Stomach (tissue), 4 donors: ENCODE measurements at regions not wholly inside any gene's neighbourhood (a gene's known extent, or its start where the extent isn't known, plus 50 kb on each side); places are given as distances from the start of the nearest gene placed in this dataset.

ENCODE experiments used
- CTCF ChIP-seq, 7 experiments: fragments of 450-650 bp in 4 of 7; fragments of 200-600 bp in 3 of 7; sonication (generic) in 3 of 7; IDR thresholded peaks; one replicate each; pipeline ENCODE4 v1.5.1; 2016 to 2019; ENCODE audit warnings: antibody characterized with exemption in 7 of 7, control low read depth in 2 of 7, mild to moderate bottlenecking in 1 of 7
- EP300 ChIP-seq: sonication (generic); formaldehyde crosslinking; IDR thresholded peaks from one replicate; pipeline ENCODE4 v1.6.1; 2017; ENCODE audit warnings: antibody characterized with exemption
- POLR2A ChIP-seq, 4 donors: fragments of 450-650 bp; IDR thresholded peaks; one replicate each; pipeline ENCODE4 v1.6.1; 2016; ENCODE audit warnings: antibody characterized with exemption in 4 of 4, control low read depth in 2 of 4, mild to moderate bottlenecking in 1 of 4, moderate library complexity in 1 of 4

DNA sequence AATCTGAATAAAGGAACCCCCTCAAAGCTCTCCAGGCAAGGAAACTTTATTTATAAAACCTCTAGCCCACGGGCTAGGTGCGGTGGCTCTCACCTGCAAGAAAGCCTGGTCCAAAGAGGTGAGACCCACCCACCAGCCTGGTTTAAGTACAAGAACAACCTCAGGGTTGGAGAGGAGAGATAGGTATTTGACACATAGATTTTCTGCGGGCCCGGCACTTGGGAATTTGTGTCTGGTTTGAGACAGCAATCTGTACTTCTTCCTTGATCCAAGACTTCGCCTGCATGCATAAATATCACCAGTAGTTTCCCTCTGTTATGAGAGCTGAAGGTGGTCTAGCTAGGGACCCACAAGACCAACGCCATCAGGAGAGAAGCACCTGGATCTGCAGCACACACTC is 73.2 kb upstream of the CAPRIN1 start:
- TF ChIP-seq CTCF (IDR thresholded peaks at IDR 0.05) (no peak), POLR2A (IDR thresholded peaks at IDR 0.05) (no peak), EP300 (no peak)
